ENCODE measurements at regions not wholly inside any gene's neighbourhood (a gene's known extent, or its start where the extent isn't known, plus 50 kb on each side); places are given as distances from the start of the nearest gene placed in this dataset.

- TF ChIP-seq CTCF (IDR thresholded peaks at IDR 0.05) (no peak), POLR2AphosphoS5 (IDR thresholded peaks at IDR 0.05; ENCODE audit: insufficient read depth in 1 of 2, low read depth in 1 of 2) (no peak), POLR2A (IDR thresholded peaks at IDR 0.05) (no peak)
These were observed 176.1 kb upstream of the CEP162 start for GRCh38 chr6:84403545-84403944.
